ENCODE measurements at regions not wholly inside any gene's neighbourhood (a gene's known extent, or its start where the extent isn't known, plus 50 kb on each side); places are given as distances from the start of the nearest gene placed in this dataset.

- no peak for TF ChIP-seq RBBP5 (IDR thresholded peaks at IDR 0.05; ENCODE audit: borderline replicate concordance, low read depth, low read length)
Measured at GRCh38 chr3:25846282-25846681, 56.4 kb downstream of the OXSM start (continued).
